Stimulated activated memory B cell treated with anti-CD40 and anti-IgM and Interleukin-4, amounts not matched to agents 10 μg/mL and 1 μg/mL and 100 μg/mL, for 72 hours (primary cell): ENCODE measurements at regions not wholly inside any gene's neighbourhood (a gene's known extent, or its start where the extent isn't known, plus 50 kb on each side); places are given as distances from the start of the nearest gene placed in this dataset.
"Not testable (repeated sequence)": the region's sequence is repeated elsewhere in the genome, so short reads cannot be mapped to it uniquely, and the experiment has no call there.

Source experiments
- ATAC-seq: fragments of 150-1000 bp; cut with Tn5 transposase; 2 replicates; pipeline ENCODE4 v1.10.0; 2021
- H3K27ac Mint-ChIP-seq: one replicate; pipeline ENCODE4 v1.8.0; 2022; ENCODE audit warnings: mild to moderate bottlenecking, mixed read lengths
- H3K27me3 Mint-ChIP-seq: one replicate; pipeline ENCODE4 v1.8.0; 2022; ENCODE audit warnings: mixed read lengths
- H3K36me3 Mint-ChIP-seq: one replicate; pipeline ENCODE4 v1.8.0; 2022; ENCODE audit warnings: mixed read lengths
- H3K4me1 Mint-ChIP-seq: one replicate; pipeline ENCODE4 v1.8.0; 2022; ENCODE audit warnings: mixed read lengths
- H3K4me3 Mint-ChIP-seq: one replicate; pipeline ENCODE4 v1.8.0; 2022; ENCODE audit warnings: mild to moderate bottlenecking, moderate library complexity, mixed read lengths
- H3K9me3 Mint-ChIP-seq: one replicate; pipeline ENCODE4 v1.8.0; 2022; ENCODE audit warnings: mixed read lengths

DNA sequence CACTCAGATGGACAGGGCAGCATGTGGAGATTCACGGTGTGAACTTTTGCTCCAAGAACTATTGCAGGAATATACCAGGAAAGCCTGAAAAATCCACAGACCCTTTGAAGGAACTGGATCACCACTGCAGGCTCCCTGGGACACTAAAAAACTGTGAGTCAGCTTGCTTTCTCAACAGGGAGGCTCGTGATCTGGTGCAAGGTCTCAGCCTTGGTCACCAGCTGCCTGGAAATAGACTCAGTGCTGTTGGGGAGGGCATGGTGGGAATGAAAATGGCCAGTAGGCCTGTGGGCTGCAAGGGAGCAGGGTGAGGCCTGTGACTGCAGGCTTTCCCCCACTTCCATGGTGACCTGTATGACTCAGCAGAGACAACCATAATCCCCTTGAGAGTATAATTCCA is 426.4 kb upstream of the RPS6KA3 start:
- no peaks in the 10 kb centered on the region for H3K27me3 Mint-ChIP-seq
- no peak overlapping the region for H3K4me3 Mint-ChIP-seq
- no peak overlapping the region for H3K27ac Mint-ChIP-seq
- no peaks in the 10 kb centered on the region for H3K4me1 Mint-ChIP-seq
- H3K36me3 Mint-ChIP-seq, result no peaks in the 10 kb centered on the region
- H3K9me3 Mint-ChIP-seq, result peaks cover 2% of the 10 kb centered on the region
- ATAC-seq, result no peak

DNA sequence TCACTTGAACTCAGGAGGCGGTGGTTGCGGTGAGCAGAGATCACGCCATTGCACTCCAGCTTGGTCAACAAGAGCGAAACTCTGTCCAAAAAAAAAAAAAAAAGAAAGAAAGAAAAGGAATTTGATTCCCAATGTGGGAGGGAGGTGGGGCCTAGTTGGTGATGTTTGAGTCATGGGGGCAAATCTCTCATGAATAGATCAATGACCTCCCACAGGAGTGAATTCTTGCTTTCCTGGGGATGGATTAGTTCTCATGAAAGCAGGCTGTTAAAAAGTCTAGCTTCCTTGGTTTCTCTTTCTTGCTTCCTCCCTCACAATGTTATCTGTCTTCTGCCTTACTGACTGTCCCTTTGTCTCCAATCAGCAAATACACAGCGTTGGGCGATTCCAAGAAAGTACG is 419.5 kb upstream of the RPS6KA3 start:
- Mint-ChIP-seq H3K27me3 (no peaks in the 10 kb centered on the region), H3K4me3 (no peak overlapping the region), H3K4me1 (no peaks in the 10 kb centered on the region), H3K9me3 (peaks cover 2% of the 10 kb centered on the region), H3K36me3 (no peaks in the 10 kb centered on the region), H3K27ac (no peak overlapping the region)
- no peak for ATAC-seq

DNA sequence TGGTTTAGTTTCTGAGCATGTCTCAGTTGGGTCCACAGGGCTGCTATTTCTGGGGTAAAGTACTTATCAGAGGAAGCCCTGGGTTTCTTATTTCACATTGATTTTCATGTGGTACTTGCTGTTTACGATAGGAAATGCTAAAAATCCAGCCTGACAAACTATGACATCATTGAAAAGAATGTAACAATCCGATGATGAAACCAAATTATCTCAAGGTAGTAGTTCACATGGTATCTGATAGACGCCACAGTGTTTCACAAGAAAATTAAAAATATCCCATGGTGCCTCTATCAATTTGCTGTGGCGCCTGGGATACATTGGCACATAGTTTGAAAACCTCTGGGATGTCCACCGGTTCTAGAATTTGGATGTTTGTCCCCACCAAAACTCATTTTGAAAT is 418.9 kb upstream of the RPS6KA3 start:
- Mint-ChIP-seq H3K27me3 (no peaks in the 10 kb centered on the region), H3K27ac (no peak overlapping the region), H3K9me3 (peaks cover 2% of the 10 kb centered on the region), H3K36me3 (no peaks in the 10 kb centered on the region), H3K4me1 (no peaks in the 10 kb centered on the region), H3K4me3 (no peak overlapping the region)
- no peak for ATAC-seq

DNA sequence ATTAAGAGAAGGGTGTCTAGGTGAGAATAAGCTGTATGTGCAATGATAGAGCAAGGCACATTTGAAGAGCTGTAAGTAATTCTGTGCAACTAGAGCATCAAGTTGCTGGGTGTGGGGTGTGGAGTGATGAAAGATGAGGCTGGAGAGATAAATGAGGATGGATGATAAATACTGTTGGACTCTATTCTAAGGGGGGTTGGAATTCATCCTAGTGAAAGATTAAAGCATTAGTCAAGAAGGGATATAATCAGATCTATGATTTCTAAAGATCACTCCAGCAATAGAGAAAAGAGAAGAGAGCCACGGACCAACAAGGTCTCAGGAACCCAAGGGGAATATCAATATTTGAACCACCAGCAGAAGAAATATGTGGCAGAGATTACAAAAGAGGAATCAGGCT is 415.0 kb upstream of the RPS6KA3 start:
- Mint-ChIP-seq H3K9me3 (no peaks in the 10 kb centered on the region), H3K4me1 (no peaks in the 10 kb centered on the region), H3K27me3 (no peaks in the 10 kb centered on the region), H3K4me3 (no peak overlapping the region), H3K36me3 (no peaks in the 10 kb centered on the region), H3K27ac (no peak overlapping the region)
- no peak for ATAC-seq

DNA sequence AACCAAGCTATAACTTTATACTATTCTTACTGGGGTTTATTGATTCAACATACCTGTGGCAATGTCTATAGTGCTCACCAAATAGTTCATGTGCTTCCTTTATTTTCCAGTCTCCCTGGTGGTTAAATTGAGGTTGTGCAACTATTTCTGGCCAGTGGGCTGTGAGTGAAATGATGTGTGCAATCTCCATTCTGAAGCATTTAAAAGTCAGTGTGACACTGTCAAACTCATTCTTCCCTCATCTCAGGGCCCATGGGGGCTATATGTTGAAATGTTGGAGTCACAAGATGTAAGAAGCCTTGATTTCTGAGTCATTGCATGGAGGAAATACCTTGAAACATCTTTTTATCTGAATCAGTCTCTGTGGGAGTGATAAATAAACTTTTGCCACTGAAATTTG is 414.3 kb upstream of the RPS6KA3 start:
- H3K36me3 Mint-ChIP-seq, result no peaks in the 10 kb centered on the region
- no peaks in the 10 kb centered on the region for H3K9me3 Mint-ChIP-seq
- no peak overlapping the region for H3K4me3 Mint-ChIP-seq
- H3K4me1 Mint-ChIP-seq, result no peaks in the 10 kb centered on the region
- no peak overlapping the region for H3K27ac Mint-ChIP-seq
- H3K27me3 Mint-ChIP-seq, result no peaks in the 10 kb centered on the region
- no peak for ATAC-seq

DNA sequence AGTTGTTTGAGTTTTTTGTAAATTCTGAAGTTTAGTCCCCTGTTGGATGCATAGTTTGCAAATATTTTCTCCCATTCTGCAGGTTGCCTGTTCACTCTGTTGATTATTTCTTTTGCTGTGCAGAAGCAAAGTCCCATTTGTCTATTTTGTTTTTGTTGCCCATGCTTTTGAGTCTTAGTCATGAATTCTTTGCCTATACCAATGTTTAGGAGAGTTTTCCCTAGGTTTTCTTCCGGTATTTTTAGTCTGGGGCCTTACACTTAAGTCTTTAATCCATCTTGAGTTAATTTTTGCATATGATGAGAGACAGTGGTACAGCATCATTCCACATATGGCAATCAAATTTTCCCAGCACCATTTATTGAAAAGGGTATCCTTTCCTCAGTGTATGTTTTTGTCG is 405.8 kb upstream of the RPS6KA3 start:
- H3K4me3 Mint-ChIP-seq, result no peak overlapping the region
- no peak for ATAC-seq
- no peaks in the 10 kb centered on the region for H3K4me1 Mint-ChIP-seq
- no peaks in the 10 kb centered on the region for H3K27me3 Mint-ChIP-seq
- no peaks in the 10 kb centered on the region for H3K9me3 Mint-ChIP-seq
- no peak overlapping the region for H3K27ac Mint-ChIP-seq
- no peaks in the 10 kb centered on the region for H3K36me3 Mint-ChIP-seq

DNA sequence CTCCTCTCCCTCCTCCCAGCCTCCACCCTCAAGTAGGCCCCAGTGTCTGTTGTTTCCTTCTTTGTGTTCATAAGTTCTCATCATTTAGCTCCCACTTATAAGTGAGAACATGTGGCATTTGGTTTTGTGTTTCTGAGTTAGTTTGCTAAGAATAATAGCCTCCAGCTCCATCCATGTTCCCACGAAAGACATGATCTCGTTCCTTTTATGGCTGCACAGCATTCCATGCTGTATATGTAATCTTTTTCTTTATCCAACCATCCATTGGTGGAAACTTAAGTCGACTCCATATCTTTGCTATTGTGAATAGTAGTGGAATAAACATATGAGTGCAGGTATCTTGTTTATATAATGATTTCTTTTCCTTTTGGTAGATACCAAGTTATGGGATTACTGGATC is 405.0 kb upstream of the RPS6KA3 start:
- not testable (repeated sequence) for H3K4me3 Mint-ChIP-seq, H3K27ac Mint-ChIP-seq, H3K27me3 Mint-ChIP-seq, H3K9me3 Mint-ChIP-seq, H3K36me3 Mint-ChIP-seq, ATAC-seq, H3K4me1 Mint-ChIP-seq

DNA sequence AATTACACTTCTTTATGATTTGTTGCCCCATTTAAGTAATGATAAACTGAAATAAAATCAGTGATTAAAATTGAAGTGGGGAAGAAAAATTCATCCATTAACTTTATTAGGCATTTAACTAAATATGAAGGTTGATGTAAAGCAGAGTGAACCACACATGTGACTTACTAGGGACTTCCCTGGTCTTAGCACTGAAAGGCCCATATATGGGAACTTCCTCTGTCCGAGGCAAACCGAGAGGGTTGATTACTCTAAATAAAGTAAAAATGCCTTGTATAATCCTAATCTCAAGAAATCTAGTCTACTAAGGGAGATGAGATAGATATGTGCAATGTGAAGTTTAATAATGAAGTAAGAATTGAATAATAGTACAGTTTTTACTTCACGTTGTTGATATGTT is 403.9 kb upstream of the RPS6KA3 start:
- Mint-ChIP-seq H3K27ac (no peak overlapping the region), H3K4me1 (no peaks in the 10 kb centered on the region), H3K36me3 (no peaks in the 10 kb centered on the region), H3K27me3 (no peaks in the 10 kb centered on the region), H3K4me3 (no peak overlapping the region), H3K9me3 (no peaks in the 10 kb centered on the region)
- ATAC-seq, result no peak

DNA sequence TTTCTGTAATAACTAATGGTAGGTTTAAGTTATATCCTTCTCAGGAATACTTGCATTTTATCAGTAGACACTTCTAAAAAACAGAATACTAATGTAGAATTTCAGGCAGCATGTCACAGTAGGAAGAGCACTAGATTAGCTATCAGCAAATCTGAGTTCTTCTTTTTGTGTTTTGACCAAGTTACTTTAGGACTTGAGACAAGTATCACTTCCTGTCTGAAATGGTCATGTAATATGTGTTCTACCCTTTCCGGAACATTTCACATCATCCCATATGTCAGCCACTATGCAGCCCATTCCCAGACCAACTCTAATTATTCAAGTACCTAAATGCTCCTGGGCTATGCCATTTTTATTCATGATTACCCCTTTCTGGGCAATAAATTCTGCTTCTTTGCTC is 401.8 kb upstream of the RPS6KA3 start:
- no peak for ATAC-seq
- no peaks in the 10 kb centered on the region for H3K4me1 Mint-ChIP-seq
- no peaks in the 10 kb centered on the region for H3K9me3 Mint-ChIP-seq
- no peak overlapping the region for H3K27ac Mint-ChIP-seq
- no peak overlapping the region for H3K4me3 Mint-ChIP-seq
- no peaks in the 10 kb centered on the region for H3K27me3 Mint-ChIP-seq
- no peaks in the 10 kb centered on the region for H3K36me3 Mint-ChIP-seq

DNA sequence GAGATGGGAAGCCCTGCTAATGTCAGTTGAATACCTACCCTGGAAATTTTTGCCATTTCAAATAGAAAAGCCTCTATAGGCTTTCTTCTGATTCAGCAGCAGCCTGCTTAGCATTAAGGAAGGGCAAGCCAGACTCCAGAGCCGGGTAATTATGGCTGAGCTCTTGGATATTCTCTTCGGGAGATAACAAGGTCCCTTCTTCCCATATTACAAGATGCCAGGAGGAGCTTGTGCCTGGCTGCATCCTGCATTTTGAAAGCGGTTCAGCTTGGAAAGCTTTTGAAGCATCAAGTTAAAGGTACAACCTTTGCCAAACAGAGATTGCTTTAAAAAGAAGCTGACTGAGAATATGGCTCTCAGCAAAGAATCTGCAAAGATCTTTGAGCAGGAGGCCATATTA is 399.6 kb upstream of the RPS6KA3 start:
- H3K9me3 Mint-ChIP-seq, result no peaks in the 10 kb centered on the region
- H3K27ac Mint-ChIP-seq, result no peak overlapping the region
- no peak for ATAC-seq
- H3K36me3 Mint-ChIP-seq, result no peaks in the 10 kb centered on the region
- H3K4me1 Mint-ChIP-seq, result no peaks in the 10 kb centered on the region
- H3K4me3 Mint-ChIP-seq, result no peak overlapping the region
- no peaks in the 10 kb centered on the region for H3K27me3 Mint-ChIP-seq

DNA sequence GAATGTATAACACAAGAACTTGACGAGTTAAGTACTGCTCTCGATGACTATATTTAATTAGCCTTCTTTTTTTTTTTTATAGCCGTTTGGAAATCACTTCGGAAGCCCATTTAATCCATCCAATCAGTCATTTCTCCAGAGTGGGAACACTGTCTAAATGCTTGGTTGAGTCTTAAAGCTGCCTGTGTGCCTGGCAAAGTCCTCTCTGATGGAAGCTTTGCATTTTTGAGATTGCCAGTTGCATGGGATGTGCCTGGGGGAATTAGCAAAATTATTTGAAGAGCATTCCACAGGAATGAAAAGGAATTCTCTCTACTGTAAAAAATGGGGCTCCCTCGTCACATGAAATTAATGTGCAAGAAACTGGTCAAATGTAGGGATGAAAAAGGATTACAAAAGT is 398.8 kb upstream of the RPS6KA3 start:
- Mint-ChIP-seq H3K4me1 (no peaks in the 10 kb centered on the region), H3K36me3 (no peaks in the 10 kb centered on the region), H3K27ac (no peak overlapping the region), H3K27me3 (no peaks in the 10 kb centered on the region), H3K9me3 (no peaks in the 10 kb centered on the region), H3K4me3 (no peak overlapping the region)
- ATAC-seq, result no peak

DNA sequence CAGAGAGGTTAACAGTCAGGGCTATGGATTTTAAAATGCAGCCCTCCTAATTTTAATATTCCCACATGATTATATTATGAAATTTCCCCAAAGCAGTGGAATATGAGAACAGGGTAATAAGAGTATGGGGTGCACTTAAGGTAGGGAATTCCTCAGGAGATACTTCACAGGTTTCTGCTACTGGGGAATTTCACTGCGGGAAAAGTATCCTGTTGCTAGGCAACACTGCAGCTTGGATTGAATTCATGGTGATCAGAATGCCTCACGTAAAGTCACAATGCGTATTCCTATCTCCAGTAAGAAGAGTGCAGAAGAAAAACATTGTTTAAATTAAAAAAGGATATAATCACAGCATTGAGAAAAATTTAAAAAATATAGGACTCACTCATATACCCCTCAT is 398.1 kb upstream of the RPS6KA3 start:
- no peaks in the 10 kb centered on the region for H3K4me1 Mint-ChIP-seq
- H3K9me3 Mint-ChIP-seq, result no peaks in the 10 kb centered on the region
- no peak overlapping the region for H3K27ac Mint-ChIP-seq
- no peaks in the 10 kb centered on the region for H3K27me3 Mint-ChIP-seq
- H3K36me3 Mint-ChIP-seq, result no peaks in the 10 kb centered on the region
- no peak for ATAC-seq
- no peak overlapping the region for H3K4me3 Mint-ChIP-seq

DNA sequence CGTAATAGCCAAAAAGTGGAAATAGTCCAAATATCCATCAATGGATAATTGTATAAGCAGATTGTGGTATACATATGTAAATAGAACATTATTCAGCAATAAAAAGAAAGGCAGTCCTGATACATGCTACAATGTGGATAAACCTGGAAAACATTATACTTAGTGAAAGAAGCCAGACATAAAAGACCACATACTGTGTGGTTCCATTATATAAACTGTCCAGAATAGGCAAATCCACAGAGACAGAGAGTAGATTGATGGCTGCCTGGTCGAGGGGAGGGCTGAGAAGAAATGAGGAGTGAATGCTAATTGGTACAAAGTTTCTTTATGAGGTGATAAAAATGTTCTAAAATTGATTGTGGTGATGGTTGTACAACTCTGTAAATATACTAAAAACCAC is 397.4 kb upstream of the RPS6KA3 start:
- no peak overlapping the region for H3K27ac Mint-ChIP-seq
- H3K9me3 Mint-ChIP-seq, result no peaks in the 10 kb centered on the region
- H3K27me3 Mint-ChIP-seq, result no peaks in the 10 kb centered on the region
- ATAC-seq, result no peak
- no peaks in the 10 kb centered on the region for H3K36me3 Mint-ChIP-seq
- H3K4me1 Mint-ChIP-seq, result no peaks in the 10 kb centered on the region
- no peak overlapping the region for H3K4me3 Mint-ChIP-seq

DNA sequence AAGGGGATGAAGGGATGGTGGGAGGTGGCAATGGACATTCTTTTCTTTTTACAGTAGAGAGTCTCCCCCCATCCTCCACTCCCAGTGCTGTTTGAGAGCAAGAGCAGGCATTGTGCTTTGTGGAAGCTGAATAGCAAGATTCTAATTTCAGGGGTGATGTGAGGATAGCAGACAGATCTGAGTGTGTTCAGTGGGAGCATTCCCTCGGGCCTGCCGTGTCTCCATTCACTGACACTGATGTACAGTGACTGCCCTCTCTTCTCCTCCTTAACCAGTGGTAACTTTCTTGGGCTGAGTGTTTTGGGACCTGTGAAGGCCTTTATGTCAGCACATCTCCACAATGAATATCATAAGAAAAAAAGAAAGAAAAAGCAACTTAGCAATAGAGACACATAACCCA is 396.6 kb upstream of the RPS6KA3 start:
- no peaks in the 10 kb centered on the region for H3K4me1 Mint-ChIP-seq
- no peaks in the 10 kb centered on the region for H3K9me3 Mint-ChIP-seq
- no peaks in the 10 kb centered on the region for H3K36me3 Mint-ChIP-seq
- no peak overlapping the region for H3K4me3 Mint-ChIP-seq
- no peak overlapping the region for H3K27ac Mint-ChIP-seq
- no peaks in the 10 kb centered on the region for H3K27me3 Mint-ChIP-seq
- ATAC-seq, result no peak

DNA sequence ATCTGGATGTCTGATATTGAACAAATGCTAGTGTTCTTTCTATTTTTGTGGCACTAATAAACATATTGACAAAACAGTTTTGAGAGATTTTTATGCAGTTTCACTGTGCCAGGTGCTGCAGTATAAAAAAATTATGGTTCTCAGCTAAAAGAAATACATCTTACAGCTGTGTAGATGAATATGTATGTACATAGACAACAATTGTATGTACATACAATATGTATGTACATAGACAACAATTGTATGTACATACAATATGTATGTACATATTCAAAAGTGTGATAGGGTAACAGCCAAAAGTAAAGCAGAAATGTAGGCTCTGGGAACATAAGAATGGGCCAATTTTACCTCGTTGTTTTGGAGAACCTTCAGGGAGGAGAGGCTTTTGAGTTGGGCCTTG is 390.0 kb upstream of the RPS6KA3 start:
- Mint-ChIP-seq H3K4me3 (no peak overlapping the region), H3K4me1 (no peaks in the 10 kb centered on the region), H3K36me3 (no peaks in the 10 kb centered on the region), H3K9me3 (no peaks in the 10 kb centered on the region), H3K27me3 (peaks cover 10% of the 10 kb centered on the region), H3K27ac (no peak overlapping the region)
- no peak for ATAC-seq

DNA sequence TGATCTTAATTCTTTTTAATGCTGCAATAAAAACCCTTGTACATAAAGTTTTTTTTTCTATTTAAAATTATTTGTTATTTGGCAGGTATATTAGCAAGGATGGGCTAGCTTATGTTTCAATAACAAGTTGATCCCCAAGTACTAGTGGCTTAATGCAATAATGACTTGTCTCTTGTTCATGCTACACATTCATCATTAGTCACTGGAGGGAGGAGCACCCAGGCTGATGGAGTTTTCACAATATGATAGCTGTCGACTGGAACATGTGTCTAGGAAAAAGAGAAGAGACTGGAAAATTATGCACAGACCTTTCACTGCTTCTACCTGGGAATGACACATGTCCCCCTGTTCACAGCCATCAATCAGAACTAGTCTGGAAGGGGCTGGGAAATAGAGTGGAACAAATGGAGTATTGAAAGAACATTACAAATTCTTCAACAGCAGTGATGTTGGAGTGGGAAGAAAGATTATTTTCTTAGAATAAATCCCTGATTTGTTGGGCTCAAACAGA is 387.9 kb upstream of the RPS6KA3 start:
- Mint-ChIP-seq H3K27ac (no peak overlapping the region), H3K4me1 (no peaks in the 10 kb centered on the region), H3K9me3 (no peaks in the 10 kb centered on the region), H3K36me3 (no peaks in the 10 kb centered on the region), H3K4me3 (no peak overlapping the region), H3K27me3 (peaks cover 10% of the 10 kb centered on the region)
- no peak for ATAC-seq

DNA sequence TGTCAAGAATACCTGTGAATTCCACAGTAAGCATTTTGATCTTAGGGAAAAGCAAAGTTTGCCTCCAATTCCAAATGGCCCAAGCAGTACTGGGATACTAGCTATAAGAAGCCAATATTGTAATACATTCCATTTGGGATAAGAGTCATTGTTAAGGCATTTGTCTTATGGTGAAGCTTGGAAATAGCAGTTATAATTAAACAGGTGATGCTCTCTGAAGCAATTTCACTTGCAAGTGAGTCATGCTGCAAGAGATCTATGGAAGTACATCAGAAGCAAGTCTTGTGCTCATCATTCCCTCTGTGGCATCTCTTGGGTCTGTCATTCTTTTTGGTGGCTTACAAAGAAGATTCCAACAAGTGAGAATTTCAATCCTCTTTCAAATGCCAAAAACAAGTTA is 386.4 kb upstream of the RPS6KA3 start:
- H3K27me3 Mint-ChIP-seq, result peaks cover 10% of the 10 kb centered on the region
- H3K9me3 Mint-ChIP-seq, result no peaks in the 10 kb centered on the region
- no peak overlapping the region for H3K4me3 Mint-ChIP-seq
- ATAC-seq, result no peak
- H3K4me1 Mint-ChIP-seq, result no peaks in the 10 kb centered on the region
- no peaks in the 10 kb centered on the region for H3K36me3 Mint-ChIP-seq
- no peak overlapping the region for H3K27ac Mint-ChIP-seq
